ENCODE measurements at regions not wholly inside any gene's neighbourhood (a gene's known extent, or its start where the extent isn't known, plus 50 kb on each side); places are given as distances from the start of the nearest gene placed in this dataset.

DNA sequence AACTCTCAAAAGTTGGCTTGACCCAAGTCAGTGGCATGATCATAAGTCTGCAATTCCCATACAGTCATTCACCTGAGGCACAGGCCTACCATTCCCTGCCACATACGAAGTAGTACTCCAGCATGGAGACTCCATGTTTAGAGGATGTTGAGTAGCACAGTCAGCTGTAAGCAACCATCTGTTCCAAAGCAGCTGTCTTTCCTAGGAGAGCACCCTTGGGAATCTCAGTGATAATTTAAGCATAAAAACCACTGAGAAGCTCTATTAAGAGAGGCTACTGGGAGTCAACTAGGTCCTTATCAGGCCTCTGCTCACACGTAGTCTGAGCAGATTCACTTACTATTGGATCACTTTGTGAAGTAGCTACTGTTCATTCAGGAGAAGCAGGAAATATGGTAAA is 61.6 kb upstream of the UNC5B start:
- no peak for DNase-seq (ENCODE audit: low read depth)

DNA sequence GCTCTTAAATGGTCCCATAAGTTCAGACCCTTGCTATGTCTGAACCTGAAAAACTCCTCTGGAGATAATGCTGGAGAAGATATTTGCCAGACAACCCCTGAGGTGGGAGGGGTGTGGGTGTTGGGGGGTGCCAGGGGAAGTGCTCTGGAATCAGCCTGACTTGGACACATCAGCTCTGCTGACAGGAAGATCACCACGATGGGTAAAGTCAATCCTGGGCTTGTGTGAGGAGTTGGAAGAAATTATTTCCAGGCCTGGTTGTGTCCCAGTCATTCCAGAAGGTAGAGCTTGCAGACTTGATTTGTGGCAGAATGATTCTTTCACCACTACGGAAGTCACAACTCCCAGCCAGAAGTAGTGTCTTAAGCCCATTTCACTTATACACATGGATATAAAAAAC is 60.3 kb upstream of the UNC5B start:
- DNase-seq (ENCODE audit: low read depth): no peak

DNA sequence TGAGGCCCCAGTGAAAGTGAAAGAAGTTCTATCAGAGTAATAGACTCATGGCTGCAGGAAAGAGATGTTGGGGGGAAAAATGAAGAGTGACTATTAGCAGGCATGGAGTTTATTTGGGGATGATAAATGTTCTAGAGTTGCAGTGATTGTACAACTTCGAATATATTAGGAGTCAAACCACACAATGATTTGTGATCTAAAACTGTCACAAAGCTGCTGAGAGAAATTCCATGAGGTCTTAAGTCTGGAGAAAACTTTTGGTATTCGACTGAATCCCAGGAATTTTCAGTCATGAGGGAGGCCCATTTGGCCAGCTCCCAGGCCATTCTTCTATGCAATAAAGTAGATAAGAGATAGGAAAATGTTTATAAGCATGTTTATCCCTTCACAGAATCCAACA is 55.9 kb upstream of the UNC5B start:
- DNase-seq (ENCODE audit: low read depth): no peak

DNA sequence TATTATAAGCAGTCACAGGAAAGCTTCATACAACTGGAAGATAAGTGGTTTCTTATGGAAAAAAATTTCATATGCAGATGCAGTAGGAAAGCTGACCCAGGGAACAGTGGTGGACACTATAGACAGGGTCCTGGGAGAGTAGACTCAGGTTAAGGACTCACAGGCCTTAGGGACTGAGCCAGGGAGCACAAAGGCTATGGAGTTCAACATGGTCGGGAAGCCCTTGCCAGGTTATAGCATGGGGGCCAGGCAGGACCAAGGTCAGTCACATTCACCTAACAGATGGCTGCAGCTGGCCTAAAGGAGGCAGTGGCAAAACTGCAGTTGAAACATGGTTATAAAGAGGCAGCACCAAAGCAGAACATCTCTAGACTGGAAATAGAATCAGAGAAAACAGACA is 54.9 kb upstream of the UNC5B start:
- no peak for DNase-seq (ENCODE audit: low read depth)

DNA sequence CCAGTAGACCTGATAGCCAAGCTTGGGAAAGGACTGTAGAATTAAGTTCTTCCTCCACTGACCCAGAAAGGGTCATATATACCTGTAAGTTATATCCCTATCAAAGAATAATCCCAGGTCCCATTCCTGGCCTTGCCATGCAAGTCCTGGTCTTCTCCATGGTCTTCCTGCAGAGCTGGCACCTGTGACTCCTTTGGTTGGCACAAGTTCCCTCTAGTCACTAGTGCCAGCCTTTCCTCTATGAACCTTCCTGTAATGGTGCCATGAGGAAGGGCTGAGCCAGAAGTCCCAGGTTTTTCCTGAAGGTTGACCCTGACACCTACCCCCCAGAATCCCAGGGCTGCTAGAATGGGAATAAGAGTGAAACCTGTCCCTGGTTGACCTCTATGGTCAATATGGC is 54.1 kb upstream of the UNC5B start:
- no peak for DNase-seq (ENCODE audit: low read depth)

DNA sequence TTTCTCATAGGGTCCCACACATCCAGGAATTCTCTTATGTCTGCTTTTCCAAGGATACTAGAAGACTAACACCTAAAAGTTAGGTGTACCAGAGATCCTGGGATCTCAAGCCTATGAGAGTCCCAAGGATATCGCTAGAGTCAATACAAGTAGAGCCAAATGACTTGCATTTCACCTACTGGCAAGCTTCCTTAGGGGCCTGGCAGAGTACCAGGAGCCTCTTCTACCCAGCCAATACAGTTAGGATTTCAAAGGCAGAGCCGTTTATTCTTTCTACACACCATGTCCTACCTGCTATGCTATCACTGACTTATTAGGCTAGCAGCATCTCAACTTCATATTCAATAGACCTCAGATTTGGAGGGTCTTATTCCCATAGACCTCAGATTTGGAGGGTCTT is 53.5 kb upstream of the UNC5B start:
- no peak for DNase-seq (ENCODE audit: low read depth)

DNA sequence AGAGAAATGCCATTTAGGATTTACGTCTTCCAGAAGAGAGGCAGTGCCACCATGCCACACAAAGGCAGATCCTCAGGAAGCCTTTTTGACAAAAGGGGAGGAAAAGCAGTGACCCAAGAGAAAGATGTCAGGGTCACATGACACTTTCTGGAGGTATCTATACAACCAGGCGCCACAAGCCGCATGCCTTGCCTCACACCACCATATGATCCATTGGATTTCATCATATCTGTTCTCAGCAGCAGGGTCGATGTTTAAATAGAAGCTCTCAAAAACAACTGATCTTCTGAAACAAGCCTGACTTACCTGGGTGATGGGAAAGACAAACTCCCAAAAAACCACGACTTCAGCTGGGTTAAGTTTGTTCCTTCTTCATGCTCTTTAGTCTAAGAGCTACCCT is 52.5 kb upstream of the UNC5B start:
- DNase-seq (ENCODE audit: low read depth): no peak

DNA sequence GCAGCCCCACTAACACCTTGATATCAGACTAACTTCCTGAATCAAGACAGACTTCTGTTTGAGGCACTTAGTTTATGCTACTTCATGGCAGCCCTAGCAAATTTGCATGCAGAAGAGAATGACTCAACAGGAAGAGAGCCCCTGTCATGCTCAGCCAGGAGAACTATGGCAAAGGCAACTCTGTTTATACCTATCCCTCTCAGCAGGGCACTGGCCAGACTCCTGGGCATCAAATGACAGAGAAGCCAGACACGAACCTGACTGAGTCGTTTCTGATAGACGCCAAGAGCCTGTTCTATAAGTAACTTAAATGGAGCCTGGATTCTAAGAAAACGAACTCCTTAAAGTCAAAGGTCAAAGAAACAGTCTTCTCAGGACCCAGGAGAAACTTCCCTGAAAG is 50.9 kb upstream of the UNC5B start:
- no peak for DNase-seq (ENCODE audit: low read depth)

Data from CMK (cell line).